GM10847 (cell line): ENCODE measurements at regions not wholly inside any gene's neighbourhood (a gene's known extent, or its start where the extent isn't known, plus 50 kb on each side); places are given as distances from the start of the nearest gene placed in this dataset.

Experiments
- POLR2A ChIP-seq: IDR thresholded peaks from 2 replicates; pipeline ENCODE4 v1.6.1; 2011; ENCODE audit not compliant: insufficient read length; ENCODE audit errors: extremely low read depth

DNA sequence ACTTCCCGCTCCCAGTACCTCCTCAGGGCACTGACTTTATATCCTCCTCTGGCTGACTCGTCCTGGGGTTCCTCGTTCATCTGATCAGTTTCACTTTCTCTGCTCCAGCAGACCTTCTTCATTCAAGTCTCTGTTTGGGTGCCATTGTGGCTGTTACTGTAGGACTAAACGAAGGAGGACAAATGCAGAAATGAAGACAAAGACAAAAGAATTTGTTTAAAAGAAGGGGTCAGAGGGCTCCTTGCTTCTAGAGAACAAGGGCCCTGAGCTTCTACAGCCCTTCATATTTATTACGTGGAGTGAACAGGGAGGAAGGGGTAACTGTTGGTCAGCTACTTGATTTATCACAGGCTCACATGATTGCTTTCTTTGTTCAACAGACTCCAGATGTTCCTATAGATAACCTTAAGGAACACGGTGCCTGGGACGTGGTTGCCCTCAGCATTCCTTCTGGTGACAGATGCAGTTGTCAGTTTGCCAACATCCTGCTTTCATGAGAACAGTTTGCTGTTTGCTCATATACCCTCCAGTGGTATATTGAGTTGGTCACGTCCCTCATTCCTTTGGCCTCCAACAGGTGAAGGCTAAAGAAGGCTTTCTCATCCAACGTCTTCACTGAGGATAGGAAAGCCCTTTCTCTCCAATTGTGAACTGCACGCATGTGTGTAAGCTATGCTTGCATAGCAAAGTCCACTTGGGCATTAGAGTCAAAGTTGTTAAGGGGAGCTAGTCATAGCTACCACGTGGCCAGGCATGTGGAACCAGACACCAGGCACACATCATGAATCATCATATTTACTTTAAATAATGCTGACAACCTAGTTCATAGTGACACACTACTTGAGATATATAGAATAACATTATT, 69.1 kb upstream of the BTN3A2 start:
- TF ChIP-seq POLR2A, result no peak

- TF ChIP-seq POLR2A, result no peak
These were observed 68.5 kb upstream of the BTN3A2 start for GRCh38 chr6:26296556-26296856.

DNA sequence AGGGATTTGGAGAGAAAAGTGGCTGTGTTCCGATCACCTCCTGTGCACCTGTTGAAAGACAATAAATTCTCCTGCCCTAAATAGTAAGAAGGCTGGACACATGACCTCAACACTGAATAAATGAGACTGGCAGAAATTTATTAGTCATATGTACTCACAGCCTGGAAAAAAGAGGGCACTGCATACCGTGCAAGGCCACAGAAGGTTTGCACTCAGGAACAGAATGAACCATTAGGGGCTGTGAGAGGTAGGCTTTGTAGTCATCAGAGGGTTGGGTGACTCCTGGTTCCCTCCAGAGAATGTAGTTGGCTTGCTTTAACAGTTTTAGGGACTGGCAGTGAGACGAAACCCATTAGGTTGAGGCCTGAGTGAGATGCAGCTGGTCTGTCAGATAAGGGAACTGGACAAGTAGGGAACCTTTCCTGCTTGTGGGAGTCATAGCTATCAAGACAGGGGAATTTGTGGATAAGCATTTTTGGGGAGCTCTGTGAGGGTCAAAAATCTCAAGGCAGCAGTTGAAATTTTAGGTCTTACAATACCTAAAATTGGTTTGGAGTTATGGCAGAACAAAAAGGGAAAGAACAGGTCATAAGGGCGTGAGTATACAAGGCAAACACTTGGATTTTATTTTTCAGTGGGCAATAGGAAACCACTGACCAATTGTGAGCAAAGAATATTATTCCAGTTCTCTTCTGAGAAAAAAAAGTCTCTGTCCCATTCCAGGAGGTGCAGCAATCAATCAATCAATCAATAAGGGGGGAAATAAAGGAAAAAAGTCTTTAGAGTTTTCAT, 67.9 kb upstream of the BTN3A2 start:
- TF ChIP-seq POLR2A, result no peak

GRCh38 chr6:26299286-26300042, 65.5 kb upstream of the BTN3A2 start:
- TF ChIP-seq POLR2A, result no peak

GRCh38 chr6:26300043-26300331, 65.0 kb upstream of the BTN3A2 start:
- TF ChIP-seq POLR2A, result no peak

GRCh38 chr6:26300359-26300758, 64.6 kb upstream of the BTN3A2 start:
- TF ChIP-seq POLR2A, result no peak

- no peak for TF ChIP-seq POLR2A
These were observed 64.2 kb upstream of the BTN3A2 start for GRCh38 chr6:26300828-26301227.

- TF ChIP-seq POLR2A, result no peak
These were observed 63.4 kb upstream of the BTN3A2 start for GRCh38 chr6:26301638-26302037.

DNA sequence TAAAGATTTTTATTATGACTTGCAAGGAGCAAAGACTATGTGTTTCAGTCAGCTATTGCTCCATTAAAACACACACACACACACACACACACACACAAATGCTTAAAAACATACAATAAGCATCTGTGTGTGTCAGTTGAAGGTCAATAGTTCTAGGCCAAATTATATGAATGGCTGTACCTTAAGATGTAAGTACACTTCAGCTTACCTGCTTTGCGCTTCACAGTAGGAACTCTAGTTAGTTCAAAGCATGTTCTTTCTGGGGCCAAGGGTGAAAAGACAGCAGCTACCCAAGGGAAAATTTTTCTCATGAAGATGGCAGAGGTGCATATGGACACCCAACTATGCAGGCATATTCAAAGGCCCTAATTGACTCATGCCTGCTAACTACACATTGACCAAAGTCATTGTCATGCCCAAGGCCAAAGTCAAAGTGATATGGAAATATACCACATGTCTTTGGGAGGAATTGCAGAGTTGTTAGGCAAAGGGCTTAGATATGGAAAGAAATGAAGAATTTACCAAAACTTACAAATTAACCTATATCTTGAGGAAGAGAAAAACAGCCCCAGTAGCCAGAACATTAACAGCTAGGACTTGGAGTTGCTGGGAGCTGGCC, 61.9 kb upstream of the BTN3A2 start:
- TF ChIP-seq POLR2A, result no peak

GRCh38 chr6:26304213-26304796, 60.7 kb upstream of the BTN3A2 start:
- no peak for TF ChIP-seq POLR2A

GRCh38 chr6:26304797-26305640, 60.0 kb upstream of the BTN3A2 start:
- TF ChIP-seq POLR2A, result no peak

- no peak for TF ChIP-seq POLR2A
These were observed 59.4 kb upstream of the BTN3A2 start for GRCh38 chr6:26305641-26305969.

GRCh38 chr6:26306232-26306631, 58.8 kb upstream of the BTN3A2 start:
- TF ChIP-seq POLR2A, result no peak

DNA sequence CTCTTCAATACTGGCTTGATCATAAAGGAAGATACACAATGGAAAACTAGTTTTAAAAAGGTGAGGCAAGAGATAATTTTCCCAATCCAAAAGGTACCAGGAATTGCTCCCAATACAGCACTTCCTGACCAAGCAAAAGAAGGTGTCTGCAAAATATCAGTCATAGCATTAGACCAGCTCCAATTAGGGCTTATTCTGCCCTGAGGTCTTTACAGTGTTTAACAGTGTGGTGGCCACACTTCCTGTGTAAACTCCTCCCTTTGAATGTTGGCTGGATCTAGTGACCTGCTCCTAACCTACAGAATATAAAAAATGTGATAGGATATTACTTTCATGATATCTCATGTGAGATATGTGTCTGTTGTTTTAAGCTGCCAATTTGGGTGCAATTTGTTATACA, 57.1 kb upstream of the BTN3A2 start:
- no peak for TF ChIP-seq POLR2A
